Neural progenitor cell (in vitro differentiated cells): ENCODE measurements at regions not wholly inside any gene's neighbourhood (a gene's known extent, or its start where the extent isn't known, plus 50 kb on each side); places are given as distances from the start of the nearest gene placed in this dataset.

Experiments used
- CTCF ChIP-seq: fragments of 200-600 bp; sonication (generic); IDR thresholded peaks from 2 replicates; pipeline ENCODE4 v1.5.1; 2017; ENCODE audit warnings: antibody characterized with exemption, mild to moderate bottlenecking
- EZH2 ChIP-seq: fragments of 200-600 bp; sonication (generic); IDR thresholded peaks from 2 replicates; pipeline ENCODE4 v1.6.1; 2017; ENCODE audit warnings: antibody characterized with exemption, mild to moderate bottlenecking, moderate library complexity

GRCh38 chr5:4413996-4414395 lies 726.1 kb upstream of the ADAMTS16 start:
- TF ChIP-seq EZH2: no peak
- no peak for TF ChIP-seq CTCF
